Left lung (tissue), 4 donors: ENCODE measurements at regions not wholly inside any gene's neighbourhood (a gene's known extent, or its start where the extent isn't known, plus 50 kb on each side); places are given as distances from the start of the nearest gene placed in this dataset.

Experiments used
- ATAC-seq: fragments of 200-7000 bp; cut with Tn5 transposase; one replicate; pipeline ENCODE4 v1.9.1; 2020; ENCODE audit warnings: moderate library complexity
- DNase-seq, 4 donors: peaks; one replicate each; pipeline ENCODE4 v3.0.0-alpha.2; 2013 to 2020
- H3K27ac ChIP-seq, 2 donors: fragments of 200-600 bp; sonication (generic) in 1 of 2; one replicate each; pipeline versions ENCODE4 v1.5.0 to v1.8.0; 2020 to 2021
- H3K27me3 ChIP-seq, 2 donors: fragments of 200-600 bp; sonication (generic) in 1 of 2; one replicate each; pipeline versions ENCODE4 v1.5.0 to v1.8.0; 2020 to 2021
- H3K36me3 ChIP-seq, 2 donors: fragments of 200-600 bp; sonication (generic) in 1 of 2; one replicate each; pipeline versions ENCODE4 v1.5.0 to v1.8.0; 2020 to 2021
- H3K4me1 ChIP-seq, 2 donors: fragments of 200-600 bp; one replicate each; pipeline ENCODE4 v1.8.0; 2021
- H3K4me3 ChIP-seq, 2 donors: fragments of 200-600 bp; sonication (generic) in 1 of 2; one replicate each; pipeline versions ENCODE4 v1.5.0 to v1.8.0; 2020 to 2021; ENCODE audit warnings: mild to moderate bottlenecking in 1 of 2
- H3K9me3 ChIP-seq, 2 donors: fragments of 200-600 bp; sonication (generic) in 1 of 2; one replicate each; pipeline versions ENCODE4 v1.5.0 to v1.8.0; 2020 to 2021
- intact Hi-C, 2 donors: fragments of 100-400 bp; cut with DNase I; formaldehyde crosslinking; loops; one replicate each; pipeline versions ENCODE4 v1.11.2 to v1.14.2; 2022
- TF ChIP-seq, protein P1 (sequence below), 2 donors: fragments of 200-600 bp; sonication (generic) in 1 of 2; IDR thresholded peaks; one replicate each; pipeline versions ENCODE4 v1.5.0 to v1.8.0; 2021; ENCODE audit warnings: antibody characterized with exemption in 2 of 2
- donor health status: DM: no; HTN: yes; CAD: no.
- donor health status: DM: no; HTN: no; CAD: no.

DNA sequence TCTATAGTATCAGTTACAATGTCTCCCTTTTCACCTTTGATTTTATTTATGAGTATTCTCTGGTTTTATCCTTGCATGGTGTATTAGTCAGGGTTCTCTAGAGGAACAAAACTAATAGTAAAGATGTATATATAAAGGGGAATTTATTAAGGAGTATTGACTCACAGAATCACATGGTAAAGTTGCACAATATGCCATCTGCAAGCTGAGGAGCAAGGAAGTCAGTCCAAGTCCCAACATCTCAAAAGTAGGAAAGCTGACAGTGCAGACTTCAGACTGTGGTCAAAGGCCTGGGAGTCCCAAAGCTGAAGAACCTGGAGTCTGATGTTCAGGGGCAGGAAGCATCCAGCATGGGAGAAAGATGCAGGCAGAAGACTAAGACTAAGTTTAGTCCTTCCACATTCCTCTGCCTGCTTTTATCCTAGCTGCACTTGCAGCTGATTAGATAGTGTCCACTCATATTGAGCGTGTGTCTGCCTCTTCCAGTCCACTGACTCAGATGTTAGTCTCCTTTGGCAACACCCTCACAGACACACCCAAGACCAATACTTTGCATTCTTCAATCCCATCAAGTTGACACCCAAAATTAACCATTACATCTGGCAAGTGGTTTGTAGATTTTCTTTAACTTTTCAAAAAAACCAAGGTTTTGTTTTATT, 308.0 kb upstream of the LMO3 start:
- DNase-seq (no peak), ATAC-seq (no peak)
- Histone ChIP-seq H3K4me3 (no peak overlapping the region), H3K36me3 (no peaks in the 10 kb centered on the region), H3K9me3 (peaks cover 0 to 14% of the 10 kb centered on the region in 2 donors), H3K27ac (no peak overlapping the region), H3K27me3 (no peaks in the 10 kb centered on the region), H3K4me1 (no peaks in the 10 kb centered on the region)
- intact Hi-C loops: no loop called here
- TF ChIP-seq, protein P1, sequence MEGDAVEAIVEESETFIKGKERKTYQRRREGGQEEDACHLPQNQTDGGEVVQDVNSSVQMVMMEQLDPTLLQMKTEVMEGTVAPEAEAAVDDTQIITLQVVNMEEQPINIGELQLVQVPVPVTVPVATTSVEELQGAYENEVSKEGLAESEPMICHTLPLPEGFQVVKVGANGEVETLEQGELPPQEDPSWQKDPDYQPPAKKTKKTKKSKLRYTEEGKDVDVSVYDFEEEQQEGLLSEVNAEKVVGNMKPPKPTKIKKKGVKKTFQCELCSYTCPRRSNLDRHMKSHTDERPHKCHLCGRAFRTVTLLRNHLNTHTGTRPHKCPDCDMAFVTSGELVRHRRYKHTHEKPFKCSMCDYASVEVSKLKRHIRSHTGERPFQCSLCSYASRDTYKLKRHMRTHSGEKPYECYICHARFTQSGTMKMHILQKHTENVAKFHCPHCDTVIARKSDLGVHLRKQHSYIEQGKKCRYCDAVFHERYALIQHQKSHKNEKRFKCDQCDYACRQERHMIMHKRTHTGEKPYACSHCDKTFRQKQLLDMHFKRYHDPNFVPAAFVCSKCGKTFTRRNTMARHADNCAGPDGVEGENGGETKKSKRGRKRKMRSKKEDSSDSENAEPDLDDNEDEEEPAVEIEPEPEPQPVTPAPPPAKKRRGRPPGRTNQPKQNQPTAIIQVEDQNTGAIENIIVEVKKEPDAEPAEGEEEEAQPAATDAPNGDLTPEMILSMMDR (IDR thresholded peaks at IDR 0.05): no peak

DNA sequence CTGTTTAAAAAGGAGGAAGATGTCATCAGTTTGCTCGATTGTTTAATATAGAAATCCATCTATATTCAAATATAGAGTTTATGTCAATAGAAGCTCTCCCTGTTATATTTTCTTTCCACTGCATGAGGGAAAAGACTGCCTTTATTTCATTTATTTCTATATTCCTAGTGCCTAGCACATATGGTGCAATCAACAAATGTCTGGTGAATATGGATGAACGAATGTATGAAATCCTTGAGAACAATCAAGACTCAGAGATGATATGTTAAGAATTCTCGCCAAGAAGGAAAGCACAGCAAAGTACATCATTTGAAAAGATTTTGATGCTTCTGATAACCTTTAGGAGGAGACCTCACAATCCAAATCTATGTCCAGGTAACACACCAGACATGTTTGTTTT, 296.0 kb upstream of the LMO3 start:
- DNase-seq (no peak), ATAC-seq (no peak)
- H3K9me3 ChIP-seq: peaks cover 0 to 5% of the 10 kb centered on the region in 2 donors
- no peaks in the 10 kb centered on the region for H3K27me3 ChIP-seq
- no peaks in the 10 kb centered on the region for H3K36me3 ChIP-seq
- TF ChIP-seq, protein P1 (IDR thresholded peaks at IDR 0.05): no peak
- H3K4me1 ChIP-seq: no peaks in the 10 kb centered on the region
- intact Hi-C loops: no loop called here
- no peak overlapping the region for H3K4me3 ChIP-seq
- no peak overlapping the region for H3K27ac ChIP-seq

GRCh38 chr12:16893426-16893825, 287.5 kb upstream of the LMO3 start:
- TF ChIP-seq, protein P1 (IDR thresholded peaks at IDR 0.05): no peak
- intact Hi-C loops: no loop called here

GRCh38 chr12:16891673-16892072, 285.7 kb upstream of the LMO3 start:
- TF ChIP-seq, protein P1 (IDR thresholded peaks at IDR 0.05): no peak
- intact Hi-C loops: no loop called here
- DNase-seq (no peak), ATAC-seq (no peak)
- H3K27ac ChIP-seq: no peak overlapping the region
- H3K9me3 ChIP-seq: peaks cover 0 to 7% of the 10 kb centered on the region in 2 donors
- H3K36me3 ChIP-seq: no peaks in the 10 kb centered on the region
- no peaks in the 10 kb centered on the region for H3K4me1 ChIP-seq
- no peak overlapping the region for H3K4me3 ChIP-seq
- H3K27me3 ChIP-seq: no peaks in the 10 kb centered on the region

More at GRCh38 chr12:16893426-16893825, 287.5 kb upstream of the LMO3 start:
- Histone ChIP-seq H3K36me3 (no peaks in the 10 kb centered on the region), H3K27ac (no peak overlapping the region), H3K9me3 (peaks cover 0 to 7% of the 10 kb centered on the region in 2 donors), H3K4me1 (no peaks in the 10 kb centered on the region), H3K27me3 (no peaks in the 10 kb centered on the region), H3K4me3 (no peak overlapping the region)
- ATAC-seq (no peak), DNase-seq (no peak)

GRCh38 chr12:16884819-16885218, 278.9 kb upstream of the LMO3 start:
- no peak for DNase-seq
- Histone ChIP-seq H3K9me3 (peaks cover 0 to 6% of the 10 kb centered on the region in 2 donors), H3K27ac (no peak overlapping the region), H3K4me3 (no peak overlapping the region), H3K36me3 (no peaks in the 10 kb centered on the region), H3K4me1 (no peaks in the 10 kb centered on the region), H3K27me3 (no peaks in the 10 kb centered on the region)
- intact Hi-C loops: no loop called here
- TF ChIP-seq, protein P1 (IDR thresholded peaks at IDR 0.05): no peak
- ATAC-seq: no peak
